K562 (cell line): ENCODE measurements at regions not wholly inside any gene's neighbourhood (a gene's known extent, or its start where the extent isn't known, plus 50 kb on each side); places are given as distances from the start of the nearest gene placed in this dataset.

Experiments
- CREB3 ChIP-seq: fragments of 450-650 bp; conservative IDR thresholded peaks from 2 replicates; pipeline ENCODE4 v1.6.1; 2016; ENCODE audit warnings: missing genetic modification characterization, low read depth, mild to moderate bottlenecking, missing compliant biosample characterization, moderate library complexity
- ELF1 ChIP-seq: fragments of 200-800 bp; sonication (Bioruptor generic); IDR thresholded peaks from 2 replicates; pipeline ENCODE4 v1.6.1; 2016; ENCODE audit warnings: missing genetic modification characterization, missing compliant biosample characterization
- SMARCC2 ChIP-seq: fragments of 450-650 bp; IDR thresholded peaks from 2 replicates; pipeline ENCODE4 v1.6.1; 2017; ENCODE audit warnings: antibody characterized with exemption, moderate library complexity, mild to moderate bottlenecking, low read depth
- SRF ChIP-seq, 2 experiments: fragments of 250-450, 450-650 bp in 1 of 2; sonication (Bioruptor Pico) in 1 of 2; sonication (generic) in 1 of 2; formaldehyde crosslinking; IDR thresholded peaks; 2 replicates each; pipeline versions ENCODE4 v1.5.0 to v1.5.1; 2020 to 2022; ENCODE audit warnings: mild to moderate bottlenecking in 1 of 2, missing genetic modification reagents in 1 of 2
- SRSF7 ChIP-seq: fragments of 200-400 bp; formaldehyde crosslinking; optimal IDR thresholded peaks from 2 replicates; pipeline ENCODE3; 2017; ENCODE audit warnings: mild to moderate bottlenecking, low read depth, low read length

DNA sequence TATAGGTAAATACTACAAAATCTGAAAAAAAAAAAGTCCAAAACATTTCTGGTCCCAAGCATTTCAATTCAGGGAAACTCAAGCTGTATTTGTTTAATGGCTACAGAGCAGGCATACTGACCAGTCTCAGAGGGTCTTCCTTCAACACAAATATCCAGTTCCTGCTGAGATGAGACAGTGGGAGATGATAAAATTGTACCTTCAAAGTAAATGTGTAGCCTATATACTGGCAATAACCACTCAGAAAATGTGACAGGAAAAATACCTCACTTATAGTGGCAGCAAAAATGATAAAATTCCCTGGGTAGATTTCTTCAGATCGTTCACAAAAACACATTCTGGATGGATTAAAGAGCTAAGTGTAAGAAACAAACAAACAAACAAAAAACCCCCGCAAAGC is 102.0 kb upstream of the FUT8 start:
- TF ChIP-seq SRF (CRISPR knock-in tag; IDR thresholded peaks at IDR 0.05) = no peak
- TF ChIP-seq SMARCC2 = no peak
- no peak for TF ChIP-seq CREB3 (tag)
- TF ChIP-seq ELF1 (tag) = no peak
- no peak for TF ChIP-seq SRSF7
